Kidney (tissue), 13 donors: ENCODE measurements at regions not wholly inside any gene's neighbourhood (a gene's known extent, or its start where the extent isn't known, plus 50 kb on each side); places are given as distances from the start of the nearest gene placed in this dataset.
"Not testable (repeated sequence)": the region's sequence is repeated elsewhere in the genome, so short reads cannot be mapped to it uniquely, and the experiment has no call there.

Experiments used
- DNase-seq, 5 donors: peaks; one replicate each; pipeline ENCODE4 v3.0.0-alpha.2; 2013 to 2020
- FAIRE-seq: peaks from 2 replicates; lab custom pipeline; 2012; peaks lifted over from hg19 to GRCh38; lab: Jason Lieb, UNC
- H3K27ac ChIP-seq, 2 donors: one replicate each; pipeline ENCODE4 v1.7.0; 2013; ENCODE audit warnings: low read depth in 2 of 2, low read length in 2 of 2, inconsistent platforms in 1 of 2
- H3K27me3 ChIP-seq: one replicate; pipeline ENCODE4 v1.7.1; 2013; ENCODE audit warnings: low read length, inconsistent platforms; ENCODE audit not compliant: control insufficient read depth, insufficient read depth
- H3K36me3 ChIP-seq, 3 donors: one replicate each; pipeline versions ENCODE4 v1.7.0 to v1.7.1; 2013; ENCODE audit warnings: low read length in 3 of 3, control low read depth in 1 of 3, inconsistent platforms in 1 of 3; ENCODE audit not compliant: insufficient read depth in 3 of 3, control insufficient read depth in 2 of 3
- H3K4me1 ChIP-seq, 3 donors: one replicate each; pipeline versions ENCODE4 v1.7.0 to v1.7.1; 2013; ENCODE audit warnings: low read length in 3 of 3, inconsistent platforms in 1 of 3, low read depth in 1 of 3; ENCODE audit not compliant: control insufficient read depth in 2 of 3, insufficient read depth in 2 of 3
- H3K4me3 ChIP-seq, 3 donors: one replicate each; pipeline versions ENCODE4 v1.7.0 to v1.8.1; 2013; ENCODE audit warnings: low read length in 3 of 3, control low read depth in 1 of 3, inconsistent platforms in 1 of 3
- H3K9ac ChIP-seq, 3 donors: one replicate each; pipeline versions ENCODE4 v1.7.0 to v1.7.1; 2013; ENCODE audit warnings: low read length in 3 of 3, control low read depth in 1 of 3, inconsistent platforms in 1 of 3
- H3K9me3 ChIP-seq, 3 donors: one replicate each; pipeline versions ENCODE4 v1.7.0 to v1.7.1; 2013; ENCODE audit warnings: low read length in 3 of 3, control low read depth in 1 of 3, inconsistent platforms in 1 of 3; ENCODE audit not compliant: control insufficient read depth in 2 of 3, insufficient read depth in 1 of 3
- intact Hi-C: fragments of 100-400 bp; cut with DNase I; formaldehyde crosslinking; loops from one replicate; pipeline ENCODE4 v1.11.1; 2022
- TF ChIP-seq, protein P1 (sequence below): IDR thresholded peaks from 3 replicates; pipeline ENCODE4 v1.5.1; 2012; ENCODE audit warnings: mild to moderate bottlenecking, moderate library complexity, borderline replicate concordance; ENCODE audit not compliant: insufficient read depth; ENCODE audit errors: extremely low read depth
- donor health status: control.
- donor health status: control.
- donor health status: control.
- donor health status: control.
- donor health status: control.
- donor health status: DM: yes; HTN: yes; CAD: no.
- donor health status: Normal renal cell carcinoma (clear cell type).

DNA sequence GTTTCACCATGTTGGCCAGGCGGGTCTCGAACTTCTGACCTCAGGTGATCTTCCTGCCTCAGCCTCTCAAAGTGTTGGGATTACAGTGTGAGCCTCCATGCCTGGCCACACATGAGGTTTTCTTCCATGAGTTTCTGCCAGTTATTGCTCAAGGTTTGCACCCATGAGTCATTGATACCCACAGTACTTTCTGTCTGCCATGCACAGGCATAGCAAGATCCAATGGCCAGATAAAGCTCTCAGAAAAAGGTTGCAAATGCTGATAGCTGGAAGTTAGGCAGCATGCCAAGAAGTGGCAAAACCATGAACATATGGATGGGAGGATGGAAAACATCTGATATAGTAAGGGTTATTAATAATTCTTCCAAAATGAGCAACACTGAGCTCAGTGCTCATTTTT is 298.7 kb upstream of the NRG3 start:
- TF ChIP-seq, protein P1, sequence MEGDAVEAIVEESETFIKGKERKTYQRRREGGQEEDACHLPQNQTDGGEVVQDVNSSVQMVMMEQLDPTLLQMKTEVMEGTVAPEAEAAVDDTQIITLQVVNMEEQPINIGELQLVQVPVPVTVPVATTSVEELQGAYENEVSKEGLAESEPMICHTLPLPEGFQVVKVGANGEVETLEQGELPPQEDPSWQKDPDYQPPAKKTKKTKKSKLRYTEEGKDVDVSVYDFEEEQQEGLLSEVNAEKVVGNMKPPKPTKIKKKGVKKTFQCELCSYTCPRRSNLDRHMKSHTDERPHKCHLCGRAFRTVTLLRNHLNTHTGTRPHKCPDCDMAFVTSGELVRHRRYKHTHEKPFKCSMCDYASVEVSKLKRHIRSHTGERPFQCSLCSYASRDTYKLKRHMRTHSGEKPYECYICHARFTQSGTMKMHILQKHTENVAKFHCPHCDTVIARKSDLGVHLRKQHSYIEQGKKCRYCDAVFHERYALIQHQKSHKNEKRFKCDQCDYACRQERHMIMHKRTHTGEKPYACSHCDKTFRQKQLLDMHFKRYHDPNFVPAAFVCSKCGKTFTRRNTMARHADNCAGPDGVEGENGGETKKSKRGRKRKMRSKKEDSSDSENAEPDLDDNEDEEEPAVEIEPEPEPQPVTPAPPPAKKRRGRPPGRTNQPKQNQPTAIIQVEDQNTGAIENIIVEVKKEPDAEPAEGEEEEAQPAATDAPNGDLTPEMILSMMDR: no peak
- no peak overlapping the region for H3K9ac ChIP-seq
- H3K27ac ChIP-seq: no peak overlapping the region
- no peak for DNase-seq
- no peak overlapping the region for H3K4me3 ChIP-seq
- no peaks in the 10 kb centered on the region for H3K36me3 ChIP-seq
- intact Hi-C loops: no loop called here
- no peaks in the 10 kb centered on the region for H3K9me3 ChIP-seq
- FAIRE-seq: no peak
- no peaks in the 10 kb centered on the region for H3K4me1 ChIP-seq
- no peaks in the 10 kb centered on the region for H3K27me3 ChIP-seq

DNA sequence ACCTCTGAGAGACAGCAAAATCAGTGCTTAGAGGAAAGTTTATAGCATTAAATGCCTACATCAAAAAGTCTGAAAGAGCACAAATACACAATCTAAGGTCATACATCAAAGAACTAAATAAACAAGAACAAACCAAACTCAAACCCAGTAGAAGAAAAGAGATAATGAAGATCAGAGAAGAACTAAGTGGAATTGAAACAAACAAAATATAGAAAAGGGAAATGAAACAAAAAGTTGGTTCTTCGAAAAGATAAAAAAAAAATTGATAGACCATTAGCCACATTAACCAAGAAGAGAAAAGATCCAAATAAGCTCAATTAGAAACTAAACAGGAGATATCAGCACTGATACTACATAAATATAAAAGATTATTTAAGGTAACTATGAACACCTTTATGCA is 280.0 kb upstream of the NRG3 start:
- H3K27me3 ChIP-seq: no peaks in the 10 kb centered on the region
- intact Hi-C loops: no loop called here
- TF ChIP-seq, protein P1: no peak
- no peak overlapping the region for H3K9ac ChIP-seq
- no peaks in the 10 kb centered on the region for H3K36me3 ChIP-seq
- no peak overlapping the region for H3K4me3 ChIP-seq
- no peak for FAIRE-seq
- H3K4me1 ChIP-seq: no peaks in the 10 kb centered on the region
- H3K27ac ChIP-seq: no peak overlapping the region
- peaks cover 0 to 5% (median 0%) of the 10 kb centered on the region in 3 donors for H3K9me3 ChIP-seq
- DNase-seq: no peak

DNA sequence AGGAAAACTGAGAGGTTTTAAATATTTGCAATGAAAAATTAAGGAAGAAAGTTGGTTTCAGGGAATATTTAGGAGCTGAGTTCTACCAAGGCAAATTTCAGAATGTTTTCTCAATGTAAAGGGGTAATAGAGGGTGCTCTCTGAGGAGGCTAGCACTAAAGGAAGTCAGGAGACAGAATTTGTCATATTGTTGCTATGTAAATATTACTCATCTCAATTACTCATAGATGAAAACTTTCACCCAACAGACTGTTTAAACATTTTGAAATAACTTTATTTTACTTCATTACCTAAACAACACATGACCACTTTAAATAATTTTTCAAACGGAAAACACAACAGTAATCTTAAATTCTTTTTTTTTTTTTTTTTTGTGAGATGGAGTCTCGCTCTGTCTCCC is 274.8 kb upstream of the NRG3 start:
- H3K9ac ChIP-seq: no peak overlapping the region
- H3K4me3 ChIP-seq: no peak overlapping the region
- intact Hi-C loops: no loop called here
- H3K27me3 ChIP-seq: no peaks in the 10 kb centered on the region
- no peak for DNase-seq
- no peaks in the 10 kb centered on the region for H3K4me1 ChIP-seq
- H3K36me3 ChIP-seq: no peaks in the 10 kb centered on the region
- TF ChIP-seq, protein P1: no peak
- no peak for FAIRE-seq
- no peaks in the 10 kb centered on the region for H3K9me3 ChIP-seq
- no peak overlapping the region for H3K27ac ChIP-seq

DNA sequence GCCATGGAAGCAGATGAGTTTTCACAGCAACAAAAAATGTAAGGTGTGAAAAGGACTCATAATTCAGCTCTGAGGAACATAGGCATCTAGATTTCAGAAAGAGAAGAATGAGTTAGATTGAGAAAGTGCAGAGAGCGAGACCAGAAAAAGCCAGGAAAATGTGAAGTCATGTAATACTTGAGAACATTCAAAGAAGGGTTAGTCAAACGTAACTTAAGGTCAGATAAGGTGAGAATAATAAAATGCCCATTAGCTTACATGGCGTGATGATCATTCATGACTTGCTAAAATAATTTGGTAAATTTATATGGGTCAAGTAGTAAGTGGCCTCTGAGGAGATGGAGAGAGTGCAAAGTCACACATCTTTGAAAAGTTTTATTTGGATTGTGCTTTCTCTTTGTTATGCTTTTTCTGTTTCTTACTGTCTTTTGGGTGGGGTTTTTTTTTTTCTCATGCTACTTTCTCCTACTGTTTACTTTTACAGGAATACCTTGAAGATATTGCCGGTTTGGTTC is 271.8 kb upstream of the NRG3 start:
- H3K36me3 ChIP-seq: no peaks in the 10 kb centered on the region
- no peaks in the 10 kb centered on the region for H3K4me1 ChIP-seq
- no peak for DNase-seq
- no peaks in the 10 kb centered on the region for H3K27me3 ChIP-seq
- TF ChIP-seq, protein P1: no peak
- no peak overlapping the region for H3K9ac ChIP-seq
- intact Hi-C loops: no loop called here
- no peak for FAIRE-seq
- H3K9me3 ChIP-seq: no peaks in the 10 kb centered on the region
- H3K27ac ChIP-seq: no peak overlapping the region
- no peak overlapping the region for H3K4me3 ChIP-seq

- H3K36me3 ChIP-seq, H3K27ac ChIP-seq, intact Hi-C loops, H3K9ac ChIP-seq, FAIRE-seq, H3K27me3 ChIP-seq, H3K4me3 ChIP-seq, H3K9me3 ChIP-seq, H3K4me1 ChIP-seq: not testable (repeated sequence)
- peak in 1 of 5 donors; percentile 37 for DNase-seq
Measured at GRCh38 chr10:81644485-81644884, 230.5 kb upstream of the NRG3 start.
